RCC 7860 (cell line): ENCODE measurements at regions not wholly inside any gene's neighbourhood (a gene's known extent, or its start where the extent isn't known, plus 50 kb on each side); places are given as distances from the start of the nearest gene placed in this dataset.
A peak's percentile ranks its signal among the peaks of the same experiment; 100 is the strongest.
"Not testable (repeated sequence)": the region's sequence is repeated elsewhere in the genome, so short reads cannot be mapped to it uniquely, and the experiment has no call there.

Experiments
- DNase-seq: peaks from one replicate; pipeline ENCODE4 v3.0.0-alpha.2; 2015; ENCODE audit warnings: low spot score
- FAIRE-seq: peaks from 2 replicates; lab custom pipeline; 2012; peaks lifted over from hg19 to GRCh38; lab: Jason Lieb, UNC

DNA sequence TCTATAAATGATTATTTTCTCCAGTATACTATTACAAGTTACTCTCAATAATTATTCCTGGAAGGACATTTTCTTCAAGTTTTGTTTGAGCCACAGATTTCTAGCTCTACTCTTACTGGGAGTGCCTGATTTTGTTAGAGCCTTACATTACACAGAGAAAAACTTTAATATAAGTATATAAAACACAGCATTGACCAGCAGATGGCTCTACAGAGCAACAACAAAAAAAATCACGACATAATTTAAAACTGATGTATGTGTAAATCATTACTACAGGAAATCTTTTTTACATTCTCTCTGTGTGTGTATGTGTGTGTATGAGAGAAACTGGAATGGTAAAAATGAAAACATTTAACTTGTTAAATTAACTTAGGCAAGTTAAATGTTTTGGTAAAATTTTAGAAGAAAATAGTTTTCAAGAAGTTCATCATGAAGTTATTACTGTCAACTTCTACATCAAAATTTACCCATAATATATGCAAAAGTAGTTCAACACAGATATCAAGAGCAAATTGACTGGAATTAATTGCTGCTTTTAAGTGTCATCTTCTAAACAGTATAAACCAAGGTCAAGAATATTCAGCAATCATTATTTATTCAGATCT lies 103.3 kb downstream of the MDH1 start:
- DNase-seq (peak; percentile 46), FAIRE-seq (peak; percentile 89)

DNA sequence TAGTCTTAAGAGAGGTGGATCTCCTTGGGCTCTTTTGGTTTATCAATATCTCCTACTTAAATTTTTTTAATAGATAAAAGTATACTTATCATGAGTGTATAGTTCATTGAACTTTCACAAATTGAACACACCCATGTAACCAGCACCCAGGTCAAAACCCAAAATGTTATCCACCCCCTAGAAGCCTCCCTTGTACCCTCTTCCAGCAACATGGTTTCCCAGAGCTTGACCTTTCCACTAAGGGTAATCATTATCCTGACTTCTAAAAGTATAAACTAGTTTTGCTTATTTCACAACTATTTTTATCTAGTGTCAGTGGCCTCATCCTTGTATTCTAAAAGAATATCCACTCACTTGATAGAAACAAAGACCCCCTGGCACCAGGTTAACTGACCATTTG lies 106.8 kb downstream of the MDH1 start:
- DNase-seq, result no peak
- no peak for FAIRE-seq

DNA sequence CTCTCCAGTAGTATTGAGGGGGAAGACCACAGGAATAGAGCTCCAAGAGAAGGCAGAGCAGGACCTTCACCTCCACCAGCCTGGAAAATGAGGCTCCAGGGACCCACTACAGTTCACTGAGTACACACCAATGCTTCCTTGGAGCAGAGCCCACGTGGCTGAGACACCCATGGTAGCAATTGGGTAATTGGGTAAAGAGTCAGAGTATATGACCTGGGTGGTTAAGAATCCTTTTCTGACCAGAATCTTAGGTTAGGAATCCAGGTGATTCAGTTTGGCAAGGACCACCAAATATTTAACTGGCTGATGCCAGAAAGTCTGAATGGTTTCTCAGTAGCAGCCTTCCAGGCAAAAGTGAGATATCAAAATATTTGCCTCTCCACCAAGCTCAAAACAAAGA lies 107.7 kb downstream of the MDH1 start:
- no peak for FAIRE-seq
- DNase-seq, result no peak

DNA sequence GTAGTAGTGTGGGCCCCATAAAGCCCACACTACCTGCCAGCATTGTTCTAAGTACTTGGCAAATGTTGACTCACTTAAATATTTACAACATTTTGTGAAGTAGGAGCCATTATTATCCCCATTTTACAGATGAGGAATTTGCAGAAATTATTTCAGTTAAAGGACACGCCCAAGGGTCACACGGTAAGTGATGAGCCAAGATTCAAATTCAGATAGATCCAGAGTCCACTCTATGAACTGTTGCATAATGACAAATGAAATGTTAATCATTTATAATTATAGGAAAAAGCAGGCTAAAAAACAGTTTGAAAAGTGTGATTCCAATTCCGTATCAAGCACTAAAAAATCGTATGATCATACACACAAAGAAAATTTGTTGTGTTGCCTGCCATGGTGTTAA lies 108.4 kb downstream of the MDH1 start:
- no peak for DNase-seq
- no peak for FAIRE-seq

DNA sequence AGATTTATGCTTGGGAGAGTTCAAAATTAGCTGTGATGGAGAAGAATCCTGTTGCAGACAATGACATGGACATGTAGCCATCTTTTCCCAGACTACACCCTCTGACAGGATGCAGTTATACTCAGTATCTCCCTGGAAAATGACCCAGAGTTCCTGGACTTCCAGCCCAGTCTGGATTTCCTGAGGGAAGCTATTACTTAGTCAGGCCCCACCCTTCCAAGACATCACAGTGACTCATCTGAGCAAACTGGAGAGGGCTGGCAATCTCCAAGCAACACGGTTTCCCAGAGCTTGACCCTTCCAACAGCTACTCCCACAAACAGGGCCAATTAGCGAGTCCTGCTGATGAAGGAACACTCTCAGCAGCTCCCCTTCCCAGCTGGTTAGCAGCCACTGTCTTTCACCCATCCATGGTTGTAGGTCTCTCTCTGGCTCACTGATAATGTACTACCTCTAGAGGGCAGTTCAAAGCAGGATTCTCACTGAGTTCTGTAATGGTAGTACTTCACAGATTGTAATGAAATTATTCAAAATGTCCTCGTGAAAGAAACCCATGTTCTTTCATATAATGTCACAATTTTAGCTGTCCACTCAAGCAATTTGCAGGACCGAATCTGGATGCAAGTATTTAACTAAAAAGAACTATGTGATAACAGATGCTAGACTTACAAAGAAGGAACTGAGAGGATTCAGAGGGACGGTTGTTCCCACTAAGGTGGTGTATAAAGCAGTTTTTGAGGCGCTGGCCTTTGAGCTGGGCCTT lies 110.2 kb downstream of the MDH1 start:
- peak; percentile 74 for DNase-seq
- FAIRE-seq, result peak; percentile 70

DNA sequence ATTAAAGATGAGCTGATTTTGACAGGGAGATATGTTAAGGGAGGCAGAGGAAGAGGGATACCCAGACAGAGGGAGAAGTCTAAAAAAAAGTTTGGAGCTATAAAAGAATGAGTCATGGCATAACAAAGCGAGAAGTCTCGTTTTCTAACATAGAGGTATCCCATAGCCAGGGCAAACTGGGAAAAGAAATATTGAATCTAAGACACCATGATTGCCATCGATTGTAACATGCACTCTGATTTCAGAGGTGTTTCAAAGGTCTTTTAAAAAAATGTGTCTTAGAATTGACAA lies 110.7 kb downstream of the MDH1 start:
- DNase-seq (no peak), FAIRE-seq (no peak)

DNA sequence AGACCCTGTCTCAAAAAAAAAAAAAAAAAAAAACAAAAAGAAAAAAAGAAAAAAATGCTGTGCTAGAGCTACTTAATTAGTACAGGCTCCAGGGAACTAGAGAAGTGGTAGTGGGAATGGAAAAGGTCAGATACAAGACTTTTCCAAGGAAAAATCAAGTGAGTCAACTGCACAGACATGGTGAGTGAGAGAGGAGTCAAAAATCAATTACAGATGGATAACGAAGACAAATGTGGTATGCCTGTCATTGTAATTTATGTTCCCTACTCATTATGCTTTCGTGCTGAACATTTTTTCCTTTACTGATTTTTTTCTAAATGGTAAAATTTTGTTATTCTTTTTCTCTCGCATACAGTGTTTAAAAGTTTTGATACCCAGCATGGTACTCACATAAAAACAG lies 111.5 kb downstream of the MDH1 start:
- no peak for FAIRE-seq
- no peak for DNase-seq

DNA sequence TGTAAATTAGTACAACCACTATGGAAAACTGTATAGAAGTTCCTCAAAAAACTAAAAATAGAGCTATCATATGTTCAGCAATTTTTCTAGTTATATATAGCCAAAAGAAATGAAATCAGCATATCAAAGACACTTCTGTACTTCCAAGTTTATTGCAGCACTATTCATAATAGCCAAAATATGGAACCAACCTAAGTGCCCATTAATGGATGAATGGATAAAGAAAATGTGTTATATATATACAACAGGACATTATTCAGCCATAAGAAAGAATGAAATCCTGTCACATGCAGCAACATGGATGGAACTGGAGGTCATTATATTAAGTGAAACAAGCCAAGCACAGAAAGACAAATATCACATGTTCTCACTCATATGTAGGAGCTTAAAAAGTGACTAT lies 112.6 kb downstream of the MDH1 start:
- DNase-seq (no peak), FAIRE-seq (no peak)

DNA sequence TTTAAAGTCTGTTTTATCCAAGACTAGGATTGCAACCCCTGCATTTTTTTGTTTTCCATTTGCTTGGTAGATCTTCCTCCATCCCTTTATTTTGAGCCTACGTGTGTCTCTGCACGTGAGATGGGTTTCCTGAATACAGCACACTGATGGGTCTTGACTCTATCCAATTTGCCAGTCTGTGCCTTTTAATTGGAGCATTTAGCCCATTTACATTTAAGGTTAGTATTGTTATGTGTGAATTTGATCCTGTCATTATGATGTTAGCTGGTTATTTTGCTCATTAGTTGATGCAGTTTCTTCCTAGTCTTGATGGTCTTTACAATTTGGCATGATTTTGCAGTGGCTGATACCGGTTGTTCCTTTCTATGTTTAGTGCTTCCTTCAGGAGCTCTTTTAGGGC lies 117.3 kb downstream of the MDH1 start:
- not testable (repeated sequence) for FAIRE-seq, DNase-seq

DNA sequence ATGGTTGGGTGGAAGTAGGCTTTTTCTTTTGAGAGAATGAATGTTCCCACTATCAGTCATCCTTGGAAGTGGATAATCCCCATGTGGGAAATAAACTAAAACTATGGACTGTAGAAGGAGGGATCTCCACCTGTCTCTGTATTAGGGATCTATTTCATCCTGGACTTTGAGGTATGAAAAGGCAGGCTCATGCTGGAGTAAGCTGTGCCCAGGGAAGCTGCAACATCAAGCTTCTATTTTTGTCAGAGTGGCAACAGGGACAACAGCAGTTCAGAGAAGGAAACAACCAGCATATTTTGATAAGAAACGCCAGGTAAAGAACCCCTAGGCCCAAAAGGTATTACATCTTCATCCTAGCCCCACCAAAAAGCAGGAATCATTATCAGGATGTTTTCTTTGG lies 122.0 kb downstream of the MDH1 start:
- DNase-seq (no peak), FAIRE-seq (no peak)

DNA sequence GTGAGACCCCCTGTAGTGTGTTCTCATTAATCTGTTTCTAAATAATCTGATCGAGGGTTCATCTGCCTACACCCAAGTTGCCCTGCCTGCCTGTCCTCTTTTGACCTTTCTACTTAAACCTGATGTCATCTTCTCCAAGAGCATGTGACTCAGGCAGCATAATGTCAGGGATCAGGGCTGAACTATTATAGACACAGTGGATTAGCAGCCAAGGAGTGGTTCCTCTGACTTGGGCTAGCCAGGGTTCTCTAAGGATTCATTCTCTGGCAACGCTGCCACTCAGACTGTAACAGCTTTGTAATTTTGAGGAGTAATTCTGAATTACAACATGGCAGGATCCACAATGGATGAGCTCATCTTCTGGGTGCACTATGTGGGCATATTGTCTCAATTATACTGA lies 124.0 kb downstream of the MDH1 start:
- DNase-seq, result no peak
- no peak for FAIRE-seq

DNA sequence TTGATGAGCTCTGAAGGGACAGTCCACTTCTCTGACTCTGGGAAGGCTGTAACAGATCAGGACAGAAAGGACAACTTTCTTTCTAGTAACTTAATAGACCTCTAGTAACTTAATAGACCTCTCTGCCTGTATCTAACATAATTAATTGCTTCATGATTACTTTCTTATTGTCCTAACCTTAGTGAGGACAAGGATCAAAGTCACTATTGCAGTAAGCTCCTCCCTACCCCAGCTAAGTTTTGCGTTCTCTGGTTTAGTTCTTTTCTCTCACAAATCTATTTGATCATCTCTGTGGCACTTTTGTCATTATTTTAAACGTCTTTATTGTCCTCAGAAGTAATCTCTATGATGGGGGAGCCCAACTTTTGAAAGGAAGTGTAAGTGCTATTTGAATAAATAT lies 125.5 kb upstream of the UGP2 start:
- FAIRE-seq (no peak), DNase-seq (no peak)

DNA sequence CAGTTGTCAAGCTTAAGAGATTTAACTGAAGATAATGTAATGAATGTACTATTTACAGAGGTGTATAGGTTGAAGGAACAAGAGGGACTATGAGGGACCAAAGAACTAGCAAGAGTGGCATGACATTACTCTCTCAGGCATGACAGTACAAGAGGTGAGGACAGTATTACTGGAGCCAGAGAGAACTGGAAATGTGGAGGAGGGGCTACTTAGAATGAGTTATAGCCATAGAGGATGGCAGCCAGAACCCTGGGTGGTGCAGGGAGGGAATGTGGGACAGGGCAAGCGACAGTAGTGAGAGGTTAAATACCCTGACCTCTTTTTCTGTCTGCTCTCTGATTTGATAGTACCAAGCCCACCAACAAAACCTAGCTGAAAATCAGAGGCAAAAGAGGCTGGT lies 122.6 kb upstream of the UGP2 start:
- no peak for FAIRE-seq
- no peak for DNase-seq

DNA sequence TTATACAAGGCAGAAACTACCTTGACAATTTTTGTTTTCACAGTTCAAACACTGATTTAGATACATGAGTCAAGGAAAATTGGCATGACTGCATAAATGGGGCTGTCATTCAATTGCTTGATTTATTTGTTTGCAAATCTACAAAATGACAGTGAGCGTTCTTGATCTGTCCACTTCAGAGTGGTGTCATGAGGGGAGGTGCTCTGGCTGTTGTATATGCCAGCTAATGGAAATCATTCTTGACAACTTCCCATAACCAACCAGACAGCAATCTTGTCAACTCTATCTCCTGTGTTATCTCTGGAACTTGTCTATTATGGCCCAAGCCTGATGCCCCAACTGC lies 120.6 kb upstream of the UGP2 start:
- FAIRE-seq (no peak), DNase-seq (no peak)

DNA sequence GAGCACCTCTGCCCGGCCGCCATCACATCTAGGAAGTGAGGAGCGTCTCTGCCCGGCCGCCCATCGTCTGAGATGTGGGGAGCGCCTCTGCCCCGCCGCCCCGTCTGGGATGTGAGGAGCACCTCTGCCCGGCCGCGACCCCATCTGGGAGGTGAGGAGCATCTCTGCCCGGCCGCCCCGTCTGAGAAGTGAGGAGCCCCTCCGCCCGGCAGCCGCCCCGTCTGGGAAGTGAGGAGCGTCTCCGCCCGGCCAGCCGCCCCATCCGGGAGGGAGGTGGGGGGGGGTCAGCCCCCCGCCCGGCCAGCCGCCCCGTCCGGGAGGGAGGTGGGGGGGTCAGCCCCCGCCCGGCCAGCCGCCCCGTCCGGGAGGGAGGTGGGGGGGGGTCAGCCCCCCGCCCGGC lies 119.4 kb upstream of the UGP2 start:
- FAIRE-seq, DNase-seq: not testable (repeated sequence)

DNA sequence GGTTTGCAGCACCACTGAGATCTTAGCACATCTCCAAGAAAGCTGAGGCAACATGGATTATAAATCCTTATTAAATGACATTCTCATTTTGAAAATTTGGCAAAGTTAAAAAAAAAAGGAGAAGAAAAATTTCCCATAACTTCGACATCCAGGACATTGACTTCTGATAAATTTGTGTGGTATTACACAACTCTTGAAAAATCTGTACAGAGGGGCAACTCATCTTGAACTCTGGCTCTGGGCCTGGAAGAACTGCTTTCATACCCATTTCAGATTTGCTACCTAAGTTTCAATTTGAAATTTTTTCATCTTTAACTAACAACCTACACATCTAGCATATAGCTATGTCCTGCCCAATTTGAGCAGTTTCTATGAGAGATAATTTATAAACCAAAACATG lies 118.0 kb upstream of the UGP2 start:
- no peak for DNase-seq
- no peak for FAIRE-seq

DNA sequence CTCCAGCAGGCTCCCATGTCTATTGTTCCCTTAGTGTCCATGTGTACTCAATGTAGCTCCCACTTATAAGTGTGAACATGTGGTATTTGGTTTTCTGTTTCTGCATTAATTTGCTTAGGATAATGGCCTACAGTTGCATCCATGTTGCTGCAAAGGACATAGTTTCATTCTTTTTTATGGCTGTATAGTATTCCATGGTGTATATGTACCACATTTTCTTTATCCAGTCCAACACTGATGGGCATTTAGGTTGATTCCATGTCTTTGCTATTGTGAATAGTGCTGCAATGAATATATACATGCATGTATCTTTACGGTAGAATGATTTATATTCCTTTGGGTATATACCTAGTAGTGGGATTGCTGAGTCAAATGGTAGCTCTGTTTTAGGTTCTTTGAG lies 116.5 kb upstream of the UGP2 start:
- not testable (repeated sequence) for DNase-seq, FAIRE-seq

DNA sequence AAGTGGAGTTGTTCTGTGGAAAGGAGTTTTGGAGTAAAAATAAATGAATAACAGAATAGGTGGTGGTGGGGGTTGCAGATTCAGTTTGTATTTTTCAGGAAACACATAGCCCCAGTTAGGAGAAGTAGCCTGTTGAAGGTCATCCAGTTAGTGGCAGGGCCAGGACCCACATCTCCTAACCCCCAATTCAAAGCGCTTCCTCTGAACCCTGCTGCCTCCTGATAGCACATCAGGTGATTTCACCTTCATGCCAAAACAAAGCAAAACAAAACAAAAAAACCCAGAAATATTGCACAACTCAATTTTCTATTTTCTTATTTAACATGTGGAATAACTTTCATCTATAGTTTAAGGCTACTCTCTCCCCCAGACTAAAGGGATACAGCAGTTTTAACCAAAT lies 112.3 kb upstream of the UGP2 start:
- DNase-seq (no peak), FAIRE-seq (no peak)

DNA sequence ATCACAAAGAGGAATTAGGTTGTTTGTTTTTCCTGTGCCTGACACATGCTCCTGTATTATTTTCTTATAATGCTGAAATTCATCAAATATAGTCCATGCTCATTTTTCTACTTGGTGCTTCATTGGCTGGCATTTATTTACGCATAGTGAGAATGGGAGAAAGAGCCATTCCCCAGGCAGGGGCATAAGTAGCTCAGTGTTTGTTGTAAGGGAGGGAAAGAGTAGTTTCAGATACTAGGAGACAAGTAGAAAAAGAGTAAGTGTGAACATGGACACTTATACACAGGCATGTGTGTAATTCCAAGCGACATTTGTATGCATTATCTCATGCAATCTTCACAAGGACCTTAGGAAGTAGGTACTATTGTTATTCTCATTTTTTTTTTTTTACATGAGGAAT lies 111.9 kb upstream of the UGP2 start:
- DNase-seq (no peak), FAIRE-seq (no peak)

DNA sequence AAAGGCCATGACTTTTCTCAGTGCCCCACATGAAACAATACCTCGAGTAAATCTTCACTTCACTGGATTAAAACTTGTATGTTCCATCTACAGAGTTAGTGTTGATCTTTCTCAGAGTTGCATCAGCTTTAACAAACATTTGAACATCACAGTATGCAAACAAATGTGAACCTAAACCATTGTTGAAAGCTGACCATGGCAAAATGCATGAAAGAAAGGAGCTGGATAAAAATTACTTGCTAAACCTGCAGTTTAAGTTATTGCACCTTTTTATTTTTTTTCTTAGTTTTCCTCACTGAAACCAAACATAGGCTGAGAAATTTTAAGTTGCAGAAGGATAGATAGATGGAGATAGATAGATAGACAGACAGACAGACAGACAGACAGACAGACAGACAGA lies 107.2 kb upstream of the UGP2 start:
- no peak for DNase-seq
- no peak for FAIRE-seq

DNA sequence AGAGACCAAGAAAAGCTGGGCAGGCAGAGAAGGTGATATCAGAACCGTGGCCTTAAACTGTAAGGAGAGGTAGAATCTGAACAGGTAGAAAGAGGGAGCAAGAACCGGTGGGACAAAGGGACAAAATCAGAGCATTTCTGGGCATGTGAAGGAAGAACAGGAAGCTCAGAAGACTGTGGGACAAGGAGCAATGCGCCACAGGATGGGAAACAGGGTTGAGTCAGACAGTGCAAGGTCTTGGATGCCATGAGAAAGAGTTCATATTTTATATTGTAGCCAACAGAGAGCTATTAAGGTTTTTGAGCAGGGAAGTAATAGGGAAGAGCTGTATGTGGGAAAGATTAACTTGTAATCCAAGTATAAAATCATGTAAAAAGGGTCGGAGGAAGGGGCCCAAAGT lies 106.4 kb upstream of the UGP2 start:
- no peak for DNase-seq

DNA sequence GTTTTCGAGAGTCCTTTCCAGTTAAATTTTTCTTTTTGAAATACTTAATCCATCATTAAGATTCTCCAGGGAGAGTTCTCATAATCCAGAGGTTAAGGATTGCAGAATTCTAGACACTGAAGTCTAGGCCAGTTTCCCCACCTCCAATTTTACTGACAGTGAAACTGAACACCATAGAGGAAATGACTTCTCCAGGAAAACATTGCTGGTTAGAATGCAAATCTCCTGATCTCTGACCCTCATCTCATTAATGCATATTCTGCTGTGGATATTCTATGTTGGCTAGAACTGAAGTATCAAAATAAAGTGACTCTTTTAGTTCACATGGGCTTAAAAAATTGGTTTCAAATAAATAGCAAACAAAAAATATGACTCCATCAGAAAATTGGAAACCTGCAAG lies 105.8 kb upstream of the UGP2 start:
- DNase-seq (no peak), FAIRE-seq (no peak)

More for the DNA sequence above, 106.4 kb upstream of the UGP2 start:
- FAIRE-seq, result no peak

DNA sequence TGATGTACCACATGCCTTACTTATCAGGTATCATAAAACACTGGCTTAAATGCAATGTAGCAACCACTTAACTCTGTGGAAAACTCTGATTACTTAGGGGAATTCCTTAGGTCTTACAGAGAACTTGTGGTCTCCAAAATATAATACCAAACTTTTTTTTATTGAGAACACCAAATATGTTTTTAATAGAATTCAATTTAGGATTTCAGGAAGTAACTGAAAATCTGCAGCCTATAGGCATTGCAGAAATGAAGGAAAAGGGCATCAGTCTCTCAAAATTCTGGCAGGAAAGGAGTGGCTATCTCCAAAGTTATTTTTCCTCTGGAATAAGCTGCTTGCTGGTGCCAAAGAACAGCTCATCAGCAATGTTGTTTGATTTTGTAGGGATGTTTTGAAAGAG lies 105.3 kb upstream of the UGP2 start:
- DNase-seq (no peak), FAIRE-seq (no peak)
